Omental fat pad (tissue), 3 donors: ENCODE measurements at regions not wholly inside any gene's neighbourhood (a gene's known extent, or its start where the extent isn't known, plus 50 kb on each side); places are given as distances from the start of the nearest gene placed in this dataset.

Experiments used
- ATAC-seq: fragments of 150-250 bp; one replicate; pipeline ENCODE4 v1.9.1; 2016; ENCODE audit warnings: mild to moderate bottlenecking, moderate library complexity; ENCODE audit not compliant: low FRiP score
- DNase-seq: peaks from one replicate; pipeline ENCODE4 v3.0.0-alpha.2; 2019; ENCODE audit warnings: low spot score
- TF ChIP-seq, protein P1 (sequence below), 3 donors: fragments of 450-650 bp; IDR thresholded peaks; one replicate each; pipeline ENCODE4 v1.5.1; 2016 to 2017; ENCODE audit warnings: antibody characterized with exemption in 3 of 3, mild to moderate bottlenecking in 3 of 3, moderate library complexity in 2 of 3

GRCh38 chr20:57004951-57005933, 261.2 kb downstream of the BMP7 start:
- TF ChIP-seq, protein P1, sequence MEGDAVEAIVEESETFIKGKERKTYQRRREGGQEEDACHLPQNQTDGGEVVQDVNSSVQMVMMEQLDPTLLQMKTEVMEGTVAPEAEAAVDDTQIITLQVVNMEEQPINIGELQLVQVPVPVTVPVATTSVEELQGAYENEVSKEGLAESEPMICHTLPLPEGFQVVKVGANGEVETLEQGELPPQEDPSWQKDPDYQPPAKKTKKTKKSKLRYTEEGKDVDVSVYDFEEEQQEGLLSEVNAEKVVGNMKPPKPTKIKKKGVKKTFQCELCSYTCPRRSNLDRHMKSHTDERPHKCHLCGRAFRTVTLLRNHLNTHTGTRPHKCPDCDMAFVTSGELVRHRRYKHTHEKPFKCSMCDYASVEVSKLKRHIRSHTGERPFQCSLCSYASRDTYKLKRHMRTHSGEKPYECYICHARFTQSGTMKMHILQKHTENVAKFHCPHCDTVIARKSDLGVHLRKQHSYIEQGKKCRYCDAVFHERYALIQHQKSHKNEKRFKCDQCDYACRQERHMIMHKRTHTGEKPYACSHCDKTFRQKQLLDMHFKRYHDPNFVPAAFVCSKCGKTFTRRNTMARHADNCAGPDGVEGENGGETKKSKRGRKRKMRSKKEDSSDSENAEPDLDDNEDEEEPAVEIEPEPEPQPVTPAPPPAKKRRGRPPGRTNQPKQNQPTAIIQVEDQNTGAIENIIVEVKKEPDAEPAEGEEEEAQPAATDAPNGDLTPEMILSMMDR (IDR thresholded peaks at IDR 0.05), result no peak
- ATAC-seq (no peak), DNase-seq (no peak)

DNA sequence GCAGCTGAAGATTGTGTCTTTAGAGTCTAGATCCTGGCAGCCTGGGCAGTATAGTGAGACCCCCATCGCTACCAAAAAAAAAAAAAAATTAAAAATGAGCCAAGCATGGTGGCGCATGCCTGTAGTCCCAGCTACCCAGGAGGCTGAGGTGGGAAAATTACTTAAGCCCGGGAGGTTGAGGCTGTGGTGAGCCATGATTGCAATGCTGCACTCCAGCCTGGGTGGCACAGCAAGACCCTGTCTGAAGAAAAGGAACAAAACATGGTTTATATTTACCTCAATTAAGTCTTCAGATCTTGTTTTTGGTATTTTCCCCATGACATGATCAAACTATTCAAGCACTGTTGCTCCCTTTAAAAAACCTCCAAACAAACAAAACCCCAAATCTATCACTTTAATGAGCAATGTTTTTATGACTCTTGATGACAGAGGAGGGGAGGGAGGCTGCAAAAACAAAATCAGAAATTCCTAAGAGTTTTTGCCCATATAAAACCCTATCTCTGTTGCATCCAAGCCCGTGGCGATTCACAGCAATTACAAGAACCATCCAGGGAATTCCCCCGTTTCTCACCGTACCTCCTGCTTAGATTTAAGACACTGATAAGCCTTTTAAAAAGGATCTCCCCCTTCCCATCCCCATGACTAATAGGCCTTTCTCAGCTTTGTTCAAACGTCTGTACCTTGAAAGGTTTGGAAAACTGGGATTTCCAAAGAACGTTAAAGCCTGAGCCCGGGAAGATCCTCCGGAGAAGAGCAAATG, 259.9 kb downstream of the BMP7 start:
- no peak for ATAC-seq
- TF ChIP-seq, protein P1 (IDR thresholded peaks at IDR 0.05), result no peak
- DNase-seq, result no peak

- TF ChIP-seq, protein P1 (IDR thresholded peaks at IDR 0.05), result no peak
- ATAC-seq (no peak), DNase-seq (no peak)
These were observed 259.3 kb downstream of the BMP7 start for GRCh38 chr20:57007171-57007540.

- DNase-seq, result no peak
- ATAC-seq, result peak; percentile 50
These were observed 258.2 kb downstream of the BMP7 start for GRCh38 chr20:57008217-57008616.

GRCh38 chr20:57009355-57009754, 257.1 kb downstream of the BMP7 start:
- DNase-seq, result no peak
- TF ChIP-seq, protein P1 (IDR thresholded peaks at IDR 0.05), result no peak

More at GRCh38 chr20:57008217-57008616, 258.2 kb downstream of the BMP7 start:
- TF ChIP-seq, protein P1 (IDR thresholded peaks at IDR 0.05), result no peak

GRCh38 chr20:57009775-57010174, 256.7 kb downstream of the BMP7 start:
- TF ChIP-seq, protein P1 (IDR thresholded peaks at IDR 0.05), result no peak
- DNase-seq (no peak), ATAC-seq (no peak)

More at GRCh38 chr20:57009355-57009754, 257.1 kb downstream of the BMP7 start:
- ATAC-seq, result no peak
